ENCODE measurements at regions not wholly inside any gene's neighbourhood (a gene's known extent, or its start where the extent isn't known, plus 50 kb on each side); places are given as distances from the start of the nearest gene placed in this dataset.
A peak's percentile ranks its signal among the peaks of the same experiment; 100 is the strongest.
"Not testable (repeated sequence)": the region's sequence is repeated elsewhere in the genome, so short reads cannot be mapped to it uniquely, and the experiment has no call there.

DNA sequence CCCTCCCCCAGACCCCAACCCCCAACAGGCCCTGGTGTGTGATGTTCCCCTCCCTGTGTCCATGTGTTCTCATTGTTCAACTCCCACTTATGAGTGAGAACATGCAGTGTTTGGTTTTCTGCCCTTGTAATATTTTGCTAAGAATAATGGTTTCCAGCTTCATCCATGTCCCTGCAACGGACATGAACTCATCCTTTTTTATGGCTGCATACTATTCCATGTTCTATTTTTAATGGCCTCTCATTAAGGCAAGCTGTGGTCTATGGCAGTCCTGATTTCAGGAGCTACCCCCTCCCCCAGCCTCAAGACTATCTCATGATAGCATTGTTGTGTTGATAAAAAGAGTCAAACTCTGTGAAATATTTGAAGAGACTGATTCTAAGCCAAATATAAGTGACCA is 267.4 kb downstream of the MID1IP1 start:
- H3K4me1 Mint-ChIP-seq (ENCODE audit: low read depth); H3K27me3 Mint-ChIP-seq; H3K36me3 Mint-ChIP-seq (ENCODE audit: low read depth); H3K9me3 Mint-ChIP-seq; H3K27ac Mint-ChIP-seq; H3K4me3 Mint-ChIP-seq; intact Hi-C loops (cut with micrococcal nuclease): not testable (repeated sequence)

DNA sequence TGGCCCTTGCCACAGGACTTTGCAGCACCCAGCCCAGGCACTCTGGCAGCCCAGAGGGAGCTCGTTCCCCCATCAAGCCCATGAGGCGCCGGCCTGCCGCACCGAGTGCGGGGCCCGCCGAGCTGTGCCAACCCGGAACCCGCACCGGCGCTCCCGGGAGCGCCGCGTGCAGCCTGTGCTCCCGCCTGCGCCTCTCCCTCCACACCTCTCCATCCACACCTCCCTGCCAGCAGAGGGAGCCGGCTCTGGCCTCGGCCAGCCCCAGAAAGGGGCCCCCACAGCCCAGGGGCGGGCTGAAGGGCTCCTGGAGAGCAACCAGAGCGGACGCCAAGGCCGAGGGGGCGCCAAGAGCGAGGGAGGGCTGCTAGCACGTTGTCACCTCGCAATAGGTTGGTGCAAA is 268.8 kb downstream of the MID1IP1 start:
- Mint-ChIP-seq H3K27me3 (no peaks in the 10 kb centered on the region), H3K27ac (no peak overlapping the region), H3K9me3 (no peaks in the 10 kb centered on the region), H3K36me3 (ENCODE audit: low read depth) (no peaks in the 10 kb centered on the region), H3K4me3 (no peak overlapping the region), H3K4me1 (ENCODE audit: low read depth) (no peaks in the 10 kb centered on the region)
- intact Hi-C loops (cut with micrococcal nuclease) = no loop called here

DNA sequence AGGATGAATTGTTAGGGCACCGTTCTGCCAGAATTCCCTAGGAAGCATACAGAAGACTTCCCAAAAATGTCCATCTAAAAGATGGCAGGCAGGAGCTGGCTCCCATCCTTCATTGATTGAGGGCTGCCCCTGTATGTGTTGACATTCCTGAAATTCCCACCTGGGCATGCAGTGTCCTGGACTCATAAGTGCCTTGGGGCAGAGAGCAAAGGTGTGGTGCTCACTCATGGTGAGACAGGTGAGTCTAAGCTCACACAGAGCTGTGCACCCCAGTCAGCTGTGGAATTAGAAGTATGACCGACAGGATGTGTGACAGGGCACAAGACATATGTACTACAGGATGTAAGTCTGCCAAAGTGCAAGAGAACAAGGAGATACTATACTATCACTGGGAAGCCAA is 271.9 kb downstream of the MID1IP1 start:
- H3K4me1 Mint-ChIP-seq (ENCODE audit: low read depth) = no peaks in the 10 kb centered on the region
- no peaks in the 10 kb centered on the region for H3K27me3 Mint-ChIP-seq
- no peaks in the 10 kb centered on the region for H3K36me3 Mint-ChIP-seq (ENCODE audit: low read depth)
- no peaks in the 10 kb centered on the region for H3K9me3 Mint-ChIP-seq
- no peak overlapping the region for H3K27ac Mint-ChIP-seq
- no peak overlapping the region for H3K4me3 Mint-ChIP-seq
- intact Hi-C loops (cut with micrococcal nuclease) = no loop called here

DNA sequence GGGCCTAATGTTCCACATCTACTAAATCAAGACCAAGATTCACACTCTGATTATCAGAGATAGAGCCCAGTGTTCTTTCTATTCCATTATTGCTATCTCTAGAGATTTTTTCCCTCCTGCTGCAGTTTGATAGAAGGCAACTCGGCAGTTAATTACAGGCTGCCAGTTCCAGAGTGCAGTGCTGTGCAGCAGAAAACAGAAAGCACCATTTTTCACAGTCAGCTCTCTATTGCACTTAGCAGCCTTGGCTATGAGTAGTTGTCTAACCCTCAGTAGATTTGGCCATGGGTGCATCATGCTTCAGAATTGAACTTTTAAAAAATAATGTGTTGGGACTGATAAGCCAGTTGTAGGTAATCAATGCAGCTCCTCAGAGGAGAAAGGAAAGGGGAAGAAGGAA is 295.3 kb downstream of the MID1IP1 start:
- Mint-ChIP-seq H3K36me3 (ENCODE audit: low read depth) (no peaks in the 10 kb centered on the region), H3K27ac (no peak overlapping the region), H3K4me1 (ENCODE audit: low read depth) (no peaks in the 10 kb centered on the region), H3K9me3 (no peaks in the 10 kb centered on the region), H3K4me3 (no peak overlapping the region), H3K27me3 (peaks cover 1% of the 10 kb centered on the region)
- intact Hi-C loops (cut with micrococcal nuclease) = no loop called here

- Mint-ChIP-seq H3K4me1 (ENCODE audit: low read depth) (no peaks in the 10 kb centered on the region), H3K27ac (no peak overlapping the region), H3K9me3 (no peaks in the 10 kb centered on the region), H3K36me3 (ENCODE audit: low read depth) (no peaks in the 10 kb centered on the region), H3K4me3 (no peak overlapping the region), H3K27me3 (peaks cover 1% of the 10 kb centered on the region)
- intact Hi-C loops (cut with micrococcal nuclease) = no loop called here
These were observed 303.5 kb downstream of the MID1IP1 start for GRCh38 chrX:39104745-39105144.

GRCh38 chrX:39112143-39112542 is 310.9 kb downstream of the MID1IP1 start:
- no peaks in the 10 kb centered on the region for H3K4me1 Mint-ChIP-seq (ENCODE audit: low read depth)
- H3K9me3 Mint-ChIP-seq = peaks cover 13% of the 10 kb centered on the region
- H3K27me3 Mint-ChIP-seq = no peaks in the 10 kb centered on the region
- intact Hi-C loops (cut with micrococcal nuclease) = no loop called here
- H3K4me3 Mint-ChIP-seq = no peak overlapping the region
- no peak overlapping the region for H3K27ac Mint-ChIP-seq
- no peaks in the 10 kb centered on the region for H3K36me3 Mint-ChIP-seq (ENCODE audit: low read depth)

DNA sequence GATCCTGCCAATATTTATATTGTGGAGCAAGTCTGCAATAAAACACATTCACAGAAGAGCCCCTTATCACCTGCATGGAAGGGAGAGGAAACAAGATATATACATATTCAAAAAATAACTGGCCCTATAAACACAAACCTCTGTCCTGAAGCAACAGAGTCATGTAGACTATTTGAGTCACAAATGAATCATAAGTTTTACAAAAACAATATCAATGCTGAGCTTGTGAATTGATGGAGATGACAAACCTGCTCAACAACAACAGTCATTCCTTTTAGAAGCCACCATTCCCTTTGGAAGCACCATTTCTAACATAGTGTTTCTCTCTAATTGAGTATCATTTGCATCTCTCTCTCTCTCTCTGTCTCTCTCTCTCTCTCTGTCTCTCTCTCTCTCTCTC is 313.9 kb downstream of the MID1IP1 start:
- Mint-ChIP-seq H3K4me1 (ENCODE audit: low read depth) (no peaks in the 10 kb centered on the region), H3K9me3 (peaks cover 13% of the 10 kb centered on the region), H3K27ac (no peak overlapping the region), H3K36me3 (ENCODE audit: low read depth) (no peaks in the 10 kb centered on the region), H3K4me3 (no peak overlapping the region), H3K27me3 (no peaks in the 10 kb centered on the region)
- intact Hi-C loops (cut with micrococcal nuclease) = no loop called here

- intact Hi-C loops (cut with micrococcal nuclease) = no loop called here
- Mint-ChIP-seq H3K4me1 (ENCODE audit: low read depth) (no peaks in the 10 kb centered on the region), H3K36me3 (ENCODE audit: low read depth) (no peaks in the 10 kb centered on the region), H3K9me3 (peaks cover 4% of the 10 kb centered on the region), H3K27me3 (no peaks in the 10 kb centered on the region), H3K4me3 (no peak overlapping the region), H3K27ac (no peak overlapping the region)
These were observed 315.8 kb downstream of the MID1IP1 start for GRCh38 chrX:39117101-39117500.

DNA sequence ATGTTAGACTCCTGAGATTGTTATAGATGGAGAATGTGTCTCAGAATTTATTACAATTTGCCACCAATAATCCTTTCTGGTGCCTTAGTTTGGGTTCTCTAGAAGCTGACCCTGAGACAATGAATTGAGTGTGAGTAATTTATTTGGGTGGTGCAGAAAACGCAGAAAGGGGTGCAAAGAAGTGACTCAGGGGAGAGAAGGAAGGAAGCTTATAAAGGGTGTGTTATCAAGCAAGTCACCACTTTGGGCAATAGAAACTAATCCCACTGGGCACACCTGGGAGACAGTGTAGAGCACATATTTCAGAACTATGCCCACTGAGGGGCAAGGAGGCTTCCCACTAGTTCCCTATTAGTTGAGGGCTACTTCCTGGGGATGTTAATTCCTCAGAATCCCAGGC is 320.6 kb downstream of the MID1IP1 start:
- intact Hi-C loops (cut with micrococcal nuclease) = no loop called here

GRCh38 chrX:39125834-39126233 is 324.6 kb downstream of the MID1IP1 start:
- intact Hi-C loops (cut with micrococcal nuclease) = no loop called here
- Mint-ChIP-seq H3K4me1 (ENCODE audit: low read depth) (no peaks in the 10 kb centered on the region), H3K27me3 (no peaks in the 10 kb centered on the region), H3K4me3 (no peak overlapping the region), H3K36me3 (ENCODE audit: low read depth) (no peaks in the 10 kb centered on the region), H3K27ac (no peak overlapping the region), H3K9me3 (no peaks in the 10 kb centered on the region)

More for the DNA sequence above, 320.6 kb downstream of the MID1IP1 start:
- no peaks in the 10 kb centered on the region for H3K9me3 Mint-ChIP-seq
- H3K27me3 Mint-ChIP-seq = no peaks in the 10 kb centered on the region
- H3K4me3 Mint-ChIP-seq = no peak overlapping the region
- H3K27ac Mint-ChIP-seq = no peak overlapping the region
- no peaks in the 10 kb centered on the region for H3K36me3 Mint-ChIP-seq (ENCODE audit: low read depth)
- no peaks in the 10 kb centered on the region for H3K4me1 Mint-ChIP-seq (ENCODE audit: low read depth)

DNA sequence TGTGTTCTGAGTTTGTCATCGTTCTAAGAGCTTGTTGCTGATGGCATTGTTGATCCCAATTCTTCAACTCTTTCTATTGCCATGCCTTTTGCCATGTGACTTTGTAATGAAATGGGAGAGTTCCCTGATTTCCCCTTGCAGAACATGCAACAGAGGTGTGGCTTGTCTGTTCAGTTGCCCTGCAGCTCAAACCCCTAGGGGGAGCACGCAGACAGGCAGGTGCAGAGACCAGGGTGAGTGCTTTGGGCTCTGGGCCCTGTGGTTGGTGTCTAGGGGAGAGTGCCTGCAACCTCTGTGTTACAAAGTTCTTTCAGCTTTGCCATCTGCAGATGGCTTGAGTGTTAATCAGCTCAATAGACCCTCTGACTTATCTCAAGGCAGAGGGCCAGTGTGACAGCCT is 332.7 kb downstream of the MID1IP1 start:
- H3K36me3 Mint-ChIP-seq (ENCODE audit: low read depth) = no peaks in the 10 kb centered on the region
- intact Hi-C loops (cut with micrococcal nuclease) = no loop called here
- H3K4me1 Mint-ChIP-seq (ENCODE audit: low read depth) = no peaks in the 10 kb centered on the region
- no peak overlapping the region for H3K4me3 Mint-ChIP-seq
- no peak overlapping the region for H3K27ac Mint-ChIP-seq
- H3K9me3 Mint-ChIP-seq = no peaks in the 10 kb centered on the region
- no peaks in the 10 kb centered on the region for H3K27me3 Mint-ChIP-seq

- H3K27me3 Mint-ChIP-seq = no peaks in the 10 kb centered on the region
- H3K27ac Mint-ChIP-seq = no peak overlapping the region
- H3K9me3 Mint-ChIP-seq = no peaks in the 10 kb centered on the region
- no peaks in the 10 kb centered on the region for H3K36me3 Mint-ChIP-seq (ENCODE audit: low read depth)
- H3K4me1 Mint-ChIP-seq (ENCODE audit: low read depth) = no peaks in the 10 kb centered on the region
- no peak overlapping the region for H3K4me3 Mint-ChIP-seq
- intact Hi-C loops (cut with micrococcal nuclease) = no loop called here
These were observed 336.2 kb downstream of the MID1IP1 start for GRCh38 chrX:39137363-39137954.

DNA sequence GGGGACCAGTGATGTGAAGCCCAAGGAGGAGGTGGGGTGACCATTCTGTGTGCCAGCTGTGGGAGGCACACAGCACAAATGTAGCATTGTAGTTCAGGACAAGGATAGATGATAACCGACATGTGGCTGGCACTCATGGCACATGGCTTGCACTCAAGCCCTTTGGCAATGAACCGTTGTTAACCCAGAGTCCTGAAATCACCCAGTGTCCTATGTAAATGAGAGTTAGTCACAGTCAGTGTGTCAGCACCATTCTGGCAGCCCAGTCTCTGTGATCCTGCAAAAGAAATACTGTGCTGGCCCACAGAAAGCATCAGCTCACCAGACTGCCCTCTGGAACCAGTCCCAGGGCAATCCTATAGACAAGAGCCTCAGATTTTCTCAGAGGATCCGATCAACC is 339.3 kb downstream of the MID1IP1 start:
- intact Hi-C loops (cut with micrococcal nuclease) = no loop called here
- Mint-ChIP-seq H3K4me3 (no peak overlapping the region), H3K36me3 (ENCODE audit: low read depth) (no peaks in the 10 kb centered on the region), H3K4me1 (ENCODE audit: low read depth) (peaks cover 17% of the 10 kb centered on the region), H3K27me3 (no peaks in the 10 kb centered on the region), H3K27ac (no peak overlapping the region), H3K9me3 (no peaks in the 10 kb centered on the region)

- H3K9me3 Mint-ChIP-seq = no peaks in the 10 kb centered on the region
- no peaks in the 10 kb centered on the region for H3K36me3 Mint-ChIP-seq (ENCODE audit: low read depth)
- no peaks in the 10 kb centered on the region for H3K27me3 Mint-ChIP-seq
- intact Hi-C loops (cut with micrococcal nuclease) = no loop called here
- peak overlapping the region; percentile 83 for H3K27ac Mint-ChIP-seq
- H3K4me1 Mint-ChIP-seq (ENCODE audit: low read depth) = peaks cover 17% of the 10 kb centered on the region
- no peak overlapping the region for H3K4me3 Mint-ChIP-seq
These were observed 343.1 kb downstream of the MID1IP1 start for GRCh38 chrX:39144323-39144722.

DNA sequence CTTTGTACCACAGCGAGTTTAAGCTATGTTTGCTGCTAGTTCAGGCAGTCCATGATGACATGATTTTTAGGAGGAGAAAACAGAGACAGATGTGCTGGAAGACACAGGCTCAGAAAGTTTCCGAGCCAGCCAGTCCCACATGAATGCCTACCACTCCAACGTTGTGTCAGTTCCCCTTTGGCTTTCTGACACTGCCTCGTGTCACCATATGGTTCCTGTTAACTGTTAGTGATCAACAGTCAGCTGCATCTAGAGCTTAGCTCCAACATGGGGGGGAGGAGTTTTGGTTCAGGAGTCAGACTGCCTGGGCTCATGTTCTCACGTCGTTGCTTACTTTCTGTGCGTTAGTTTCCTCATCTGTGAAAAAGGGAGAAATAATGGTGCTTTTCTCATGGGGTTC is 343.7 kb downstream of the MID1IP1 start:
- H3K27ac Mint-ChIP-seq = peak overlapping the region; percentile 83
- intact Hi-C loops (cut with micrococcal nuclease) = loop anchor here (5.0 kb wide), 1 partner anchor 158 kb away; no protein-coding TSS in a partner anchor
- no peaks in the 10 kb centered on the region for H3K27me3 Mint-ChIP-seq

More for the DNA sequence above, 343.7 kb downstream of the MID1IP1 start:
- no peak overlapping the region for H3K4me3 Mint-ChIP-seq
- no peaks in the 10 kb centered on the region for H3K36me3 Mint-ChIP-seq (ENCODE audit: low read depth)
- no peaks in the 10 kb centered on the region for H3K9me3 Mint-ChIP-seq
- H3K4me1 Mint-ChIP-seq (ENCODE audit: low read depth) = peaks cover 23% of the 10 kb centered on the region
